ENCODE measurements at regions not wholly inside any gene's neighbourhood (a gene's known extent, or its start where the extent isn't known, plus 50 kb on each side); places are given as distances from the start of the nearest gene placed in this dataset.
"Not testable (repeated sequence)": the region's sequence is repeated elsewhere in the genome, so short reads cannot be mapped to it uniquely, and the experiment has no call there.

DNA sequence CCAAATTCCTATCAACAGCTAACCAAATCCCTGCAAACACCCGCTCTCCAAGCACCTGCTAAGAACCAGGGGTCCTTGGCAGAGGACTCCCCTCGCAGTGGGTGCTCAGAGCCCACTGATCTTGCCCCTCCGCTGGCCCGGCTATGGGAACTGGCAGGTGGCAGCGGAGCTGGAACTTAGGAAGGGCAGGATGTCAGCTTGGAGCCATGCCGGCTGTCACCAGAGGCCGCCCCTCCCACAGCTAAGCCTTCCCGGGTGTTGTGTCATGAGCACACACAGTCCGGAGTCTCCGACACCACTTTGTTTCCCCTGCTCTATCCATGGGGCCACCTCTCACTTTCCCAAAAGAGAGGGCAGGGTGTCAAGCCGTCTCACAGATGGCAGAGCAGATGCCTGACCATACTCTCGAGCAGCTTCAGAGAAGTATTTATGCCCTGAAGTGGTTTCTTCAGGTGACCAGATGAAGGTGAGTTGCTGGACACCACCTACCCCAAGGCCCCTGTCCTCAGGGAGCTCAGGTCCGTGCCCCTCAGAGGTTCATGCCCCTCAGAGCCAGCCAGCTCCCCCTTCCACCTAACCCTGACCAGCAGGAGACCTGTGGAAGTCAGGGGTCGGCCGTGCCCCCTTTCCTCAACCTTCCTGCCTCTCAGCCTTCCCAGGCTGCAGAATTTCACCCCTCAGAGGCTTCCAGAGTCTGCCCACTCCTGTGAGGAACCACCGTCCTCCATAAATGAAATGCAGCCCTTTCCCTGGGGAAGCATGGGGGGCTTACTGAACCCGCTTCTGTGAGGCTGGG is 545.7 kb upstream of the B3GAT1 start:
- no peak for TF ChIP-seq ZNF530 (tag by site-specific recombination; IDR thresholded peaks at IDR 0.05; ENCODE audit: low read depth)
- no peak for TF ChIP-seq ZNF10 (tag by site-specific recombination; IDR thresholded peaks at IDR 0.05)
- no peak for TF ChIP-seq SP3 (tag by site-specific recombination; IDR thresholded peaks at IDR 0.05)
- TF ChIP-seq, protein P1, sequence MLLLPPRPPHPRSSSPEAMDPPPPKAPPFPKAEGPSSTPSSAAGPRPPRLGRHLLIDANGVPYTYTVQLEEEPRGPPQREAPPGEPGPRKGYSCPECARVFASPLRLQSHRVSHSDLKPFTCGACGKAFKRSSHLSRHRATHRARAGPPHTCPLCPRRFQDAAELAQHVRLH (tag by site-specific recombination; IDR thresholded peaks at IDR 0.05): no peak
- TF ChIP-seq ZNF701 (tag by site-specific recombination; IDR thresholded peaks at IDR 0.05): no peak
- no peak for TF ChIP-seq ZNF768 (tag by site-specific recombination; IDR thresholded peaks at IDR 0.05)
- TF ChIP-seq, protein P2, sequence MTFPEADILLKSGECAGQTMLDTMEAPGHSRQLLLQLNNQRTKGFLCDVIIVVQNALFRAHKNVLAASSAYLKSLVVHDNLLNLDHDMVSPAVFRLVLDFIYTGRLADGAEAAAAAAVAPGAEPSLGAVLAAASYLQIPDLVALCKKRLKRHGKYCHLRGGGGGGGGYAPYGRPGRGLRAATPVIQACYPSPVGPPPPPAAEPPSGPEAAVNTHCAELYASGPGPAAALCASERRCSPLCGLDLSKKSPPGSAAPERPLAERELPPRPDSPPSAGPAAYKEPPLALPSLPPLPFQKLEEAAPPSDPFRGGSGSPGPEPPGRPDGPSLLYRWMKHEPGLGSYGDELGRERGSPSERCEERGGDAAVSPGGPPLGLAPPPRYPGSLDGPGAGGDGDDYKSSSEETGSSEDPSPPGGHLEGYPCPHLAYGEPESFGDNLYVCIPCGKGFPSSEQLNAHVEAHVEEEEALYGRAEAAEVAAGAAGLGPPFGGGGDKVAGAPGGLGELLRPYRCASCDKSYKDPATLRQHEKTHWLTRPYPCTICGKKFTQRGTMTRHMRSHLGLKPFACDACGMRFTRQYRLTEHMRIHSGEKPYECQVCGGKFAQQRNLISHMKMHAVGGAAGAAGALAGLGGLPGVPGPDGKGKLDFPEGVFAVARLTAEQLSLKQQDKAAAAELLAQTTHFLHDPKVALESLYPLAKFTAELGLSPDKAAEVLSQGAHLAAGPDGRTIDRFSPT (tag by site-specific recombination; IDR thresholded peaks at IDR 0.05): no peak
- TF ChIP-seq ZSCAN16 (tag by site-specific recombination; IDR thresholded peaks at IDR 0.05): no peak
- TF ChIP-seq ZNF707 (tag by site-specific recombination; IDR thresholded peaks at IDR 0.05): no peak
- TF ChIP-seq ZNF133 (tag by site-specific recombination; IDR thresholded peaks at IDR 0.05): no peak
- POLR2A ChIA-PET: no interaction called here

DNA sequence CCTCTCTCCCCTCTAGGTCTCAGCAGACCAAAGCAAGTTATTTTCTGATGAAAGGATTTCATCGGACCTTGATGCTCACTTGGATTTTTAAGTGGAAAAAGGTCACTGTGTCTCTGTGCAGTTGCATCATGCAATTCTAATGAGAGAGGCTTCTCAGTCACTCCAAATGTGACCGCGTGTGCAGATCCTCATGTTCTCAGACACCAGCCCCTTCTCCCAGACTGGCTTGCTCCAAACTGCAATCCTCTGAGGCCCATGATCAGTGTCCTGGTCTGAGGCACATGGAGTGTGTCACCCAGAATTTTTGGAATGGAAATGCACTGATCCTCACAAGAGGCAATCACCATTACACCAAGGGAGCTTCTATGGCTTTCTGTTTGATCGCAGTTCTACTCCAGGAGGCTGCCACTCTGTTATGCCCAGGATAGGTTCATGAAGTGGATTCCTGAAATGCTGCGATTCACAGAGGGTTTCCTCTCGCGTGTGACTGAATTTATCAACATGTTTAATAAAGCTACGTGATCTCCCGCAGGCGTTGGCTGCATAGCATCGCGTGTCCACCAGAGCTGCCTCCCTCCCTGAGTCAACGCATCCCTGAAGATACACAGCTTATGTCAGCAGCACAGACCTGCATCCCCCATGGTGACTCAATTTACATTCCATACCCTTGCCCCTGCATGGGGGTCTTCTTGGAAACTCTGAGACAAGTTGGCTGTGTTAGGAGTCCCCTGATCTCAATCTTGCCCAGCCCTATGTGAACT is 544.6 kb upstream of the B3GAT1 start:
- H3K4me1 ChIP-seq (ENCODE audit: control insufficient read depth, insufficient read depth, low read length): no peaks in the 10 kb centered on the region
- TF ChIP-seq TRIM28 (IDR thresholded peaks at IDR 0.05; ENCODE audit: borderline replicate concordance, low read length): no peak
- no peak for TF ChIP-seq ZNF654 (tag by site-specific recombination; IDR thresholded peaks at IDR 0.05; ENCODE audit: low read depth)
- TF ChIP-seq, protein P3, sequence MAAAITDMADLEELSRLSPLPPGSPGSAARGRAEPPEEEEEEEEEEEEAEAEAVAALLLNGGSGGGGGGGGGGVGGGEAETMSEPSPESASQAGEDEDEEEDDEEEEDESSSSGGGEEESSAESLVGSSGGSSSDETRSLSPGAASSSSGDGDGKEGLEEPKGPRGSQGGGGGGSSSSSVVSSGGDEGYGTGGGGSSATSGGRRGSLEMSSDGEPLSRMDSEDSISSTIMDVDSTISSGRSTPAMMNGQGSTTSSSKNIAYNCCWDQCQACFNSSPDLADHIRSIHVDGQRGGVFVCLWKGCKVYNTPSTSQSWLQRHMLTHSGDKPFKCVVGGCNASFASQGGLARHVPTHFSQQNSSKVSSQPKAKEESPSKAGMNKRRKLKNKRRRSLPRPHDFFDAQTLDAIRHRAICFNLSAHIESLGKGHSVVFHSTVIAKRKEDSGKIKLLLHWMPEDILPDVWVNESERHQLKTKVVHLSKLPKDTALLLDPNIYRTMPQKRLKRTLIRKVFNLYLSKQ (tag by site-specific recombination; IDR thresholded peaks at IDR 0.05; ENCODE audit: borderline replicate concordance): no peak
- TF ChIP-seq ZNF558 (tag by site-specific recombination; IDR thresholded peaks at IDR 0.05): no peak
- ChIA-PET POLR2A (no interaction called here), CTCF (interaction anchor here (0.6 kb wide), 1 partner anchor 78 kb away, joined by 3 read pairs; no protein-coding TSS in a partner anchor)
- H3K27ac ChIP-seq (ENCODE audit: extremely low read depth, low read depth, low read length): no peak overlapping the region
- H3K9me3 ChIP-seq (ENCODE audit: control insufficient read depth, insufficient read depth, low read depth, low read length): no peaks in the 10 kb centered on the region
- H3K36me3 ChIP-seq (ENCODE audit: control insufficient read depth in 2 of 2, insufficient read depth in 1 of 2, low read length in 2 of 2): no peaks in the 10 kb centered on the region
- H3K4me3 ChIP-seq (ENCODE audit: low read depth, low read length): no peak overlapping the region

More for the DNA sequence above, 545.7 kb upstream of the B3GAT1 start:
- no peaks in the 10 kb centered on the region for H3K4me1 ChIP-seq (ENCODE audit: control insufficient read depth, insufficient read depth, low read length)
- no peak overlapping the region for H3K27ac ChIP-seq (ENCODE audit: extremely low read depth, low read depth, low read length)
- no peaks in the 10 kb centered on the region for H3K9me3 ChIP-seq (ENCODE audit: control insufficient read depth, insufficient read depth, low read depth, low read length)
- H3K36me3 ChIP-seq (ENCODE audit: control insufficient read depth in 2 of 2, insufficient read depth in 1 of 2, low read length in 2 of 2): no peaks in the 10 kb centered on the region
- CTCF ChIA-PET: no interaction called here
- H3K4me3 ChIP-seq (ENCODE audit: low read depth, low read length): no peak overlapping the region

DNA sequence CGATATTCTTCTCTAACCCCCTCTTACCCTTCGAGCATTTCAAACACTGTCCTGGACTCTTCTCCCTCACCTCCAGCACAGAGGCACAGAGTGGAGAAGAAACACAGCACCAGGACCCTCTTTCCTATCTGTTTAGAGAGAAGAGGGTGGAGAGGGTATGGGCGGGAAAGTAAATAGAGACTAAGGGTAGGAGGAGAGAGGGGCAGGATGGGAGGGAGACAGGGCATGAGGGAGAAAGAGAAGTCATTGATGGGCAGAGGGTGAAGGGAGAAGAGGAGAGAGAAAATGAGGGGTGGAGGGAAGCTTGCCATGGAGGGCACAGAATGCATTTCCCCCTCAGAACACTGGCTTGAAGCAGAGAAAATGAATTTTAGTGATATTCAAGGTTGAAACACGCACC is 543.9 kb upstream of the B3GAT1 start:
- H3K9me3 ChIP-seq (ENCODE audit: control insufficient read depth, insufficient read depth, low read depth, low read length); H3K36me3 ChIP-seq (ENCODE audit: control insufficient read depth in 2 of 2, insufficient read depth in 1 of 2, low read length in 2 of 2); H3K27ac ChIP-seq (ENCODE audit: extremely low read depth, low read depth, low read length); CTCF ChIA-PET; POLR2A ChIA-PET; H3K4me3 ChIP-seq (ENCODE audit: low read depth, low read length); H3K4me1 ChIP-seq (ENCODE audit: control insufficient read depth, insufficient read depth, low read length): not testable (repeated sequence)
- TF ChIP-seq, protein P4, sequence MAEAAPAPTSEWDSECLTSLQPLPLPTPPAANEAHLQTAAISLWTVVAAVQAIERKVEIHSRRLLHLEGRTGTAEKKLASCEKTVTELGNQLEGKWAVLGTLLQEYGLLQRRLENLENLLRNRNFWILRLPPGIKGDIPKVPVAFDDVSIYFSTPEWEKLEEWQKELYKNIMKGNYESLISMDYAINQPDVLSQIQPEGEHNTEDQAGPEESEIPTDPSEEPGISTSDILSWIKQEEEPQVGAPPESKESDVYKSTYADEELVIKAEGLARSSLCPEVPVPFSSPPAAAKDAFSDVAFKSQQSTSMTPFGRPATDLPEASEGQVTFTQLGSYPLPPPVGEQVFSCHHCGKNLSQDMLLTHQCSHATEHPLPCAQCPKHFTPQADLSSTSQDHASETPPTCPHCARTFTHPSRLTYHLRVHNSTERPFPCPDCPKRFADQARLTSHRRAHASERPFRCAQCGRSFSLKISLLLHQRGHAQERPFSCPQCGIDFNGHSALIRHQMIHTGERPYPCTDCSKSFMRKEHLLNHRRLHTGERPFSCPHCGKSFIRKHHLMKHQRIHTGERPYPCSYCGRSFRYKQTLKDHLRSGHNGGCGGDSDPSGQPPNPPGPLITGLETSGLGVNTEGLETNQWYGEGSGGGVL (tag by site-specific recombination; IDR thresholded peaks at IDR 0.05): peak; percentile 64
- TF ChIP-seq ZFHX2 (tag by site-specific recombination; conservative IDR thresholded peaks at IDR 0.05) (peak; percentile 55), EGR2 (tag by site-specific recombination; IDR thresholded peaks at IDR 0.05; ENCODE audit: low read depth) (peak; percentile 46; the same call in 1 of the 2 replicates)

All from HEK293 (cell line).